ENCODE measurements at regions not wholly inside any gene's neighbourhood (a gene's known extent, or its start where the extent isn't known, plus 50 kb on each side); places are given as distances from the start of the nearest gene placed in this dataset.

GRCh38 chr2:104158191-104158590 is 695.7 kb upstream of the POU3F3 start:
- H3K4me1 ChIP-seq: no peaks in the 10 kb centered on the region
- TF ChIP-seq CTCF (IDR thresholded peaks at IDR 0.05 in 8 of 11, conservative IDR thresholded peaks at IDR 0.05 in 3 of 11): no peak
- TF ChIP-seq POLR2A (IDR thresholded peaks at IDR 0.05): no peak
- DNase-seq: no peak
- no peak overlapping the region for H3K27ac ChIP-seq
- no peaks in the 10 kb centered on the region for H3K27me3 ChIP-seq (replicated peaks in 1 of 7)
- WGBS, 5 donors: 87 to 92% (median 88%) methylated on average over 4 of the region's 4 CpGs
- H3K9me3 ChIP-seq: no peaks in the 10 kb centered on the region
- intact Hi-C loops (cut with DNase I; ENCODE audit: low total_unique reads): no loop called here
- no peaks in the 10 kb centered on the region for H3K36me3 ChIP-seq
- no peak overlapping the region for H3K4me3 ChIP-seq

- Histone ChIP-seq H3K27me3 (replicated peaks in 1 of 7) (no peaks in the 10 kb centered on the region), H3K27ac (no peak overlapping the region), H3K9me3 (no peaks in the 10 kb centered on the region), H3K36me3 (no peaks in the 10 kb centered on the region), H3K4me1 (no peaks in the 10 kb centered on the region), H3K4me3 (no peak overlapping the region)
- TF ChIP-seq POLR2AphosphoS5 (IDR thresholded peaks at IDR 0.05) (no peak), CTCF (IDR thresholded peaks at IDR 0.05 in 8 of 11, conservative IDR thresholded peaks at IDR 0.05 in 3 of 11) (no peak), POLR2A (IDR thresholded peaks at IDR 0.05) (no peak)
- intact Hi-C loops (cut with DNase I; ENCODE audit: low total_unique reads): no loop called here
- no peak for DNase-seq
- WGBS, 5 donors: 66 to 86% (median 76%) methylated on average over 2 of the region's 2 CpGs
Measured at GRCh38 chr2:104163611-104164130, 690.2 kb upstream of the POU3F3 start.

- intact Hi-C loops (cut with DNase I; ENCODE audit: low total_unique reads): no loop called here
Measured at GRCh38 chr2:104164721-104165252, 689.1 kb upstream of the POU3F3 start.

GRCh38 chr2:104177179-104177578 is 676.7 kb upstream of the POU3F3 start:
- intact Hi-C loops (cut with DNase I; ENCODE audit: low total_unique reads): no loop called here

More at GRCh38 chr2:104164721-104165252, 689.1 kb upstream of the POU3F3 start:
- no peaks in the 10 kb centered on the region for H3K27me3 ChIP-seq (replicated peaks in 1 of 7)
- no peak overlapping the region for H3K27ac ChIP-seq
- H3K36me3 ChIP-seq: no peaks in the 10 kb centered on the region
- no peak for DNase-seq
- TF ChIP-seq CTCF (IDR thresholded peaks at IDR 0.05 in 8 of 11, conservative IDR thresholded peaks at IDR 0.05 in 3 of 11) (no peak), POLR2A (IDR thresholded peaks at IDR 0.05) (no peak), POLR2AphosphoS5 (IDR thresholded peaks at IDR 0.05) (no peak)
- no peak overlapping the region for H3K4me3 ChIP-seq
- H3K4me1 ChIP-seq: no peaks in the 10 kb centered on the region
- no peaks in the 10 kb centered on the region for H3K9me3 ChIP-seq
- WGBS, 5 donors: 86 to 90% (median 87%) methylated on average over 7 of the region's 7 CpGs

More at GRCh38 chr2:104177179-104177578, 676.7 kb upstream of the POU3F3 start:
- no peaks in the 10 kb centered on the region for H3K36me3 ChIP-seq
- H3K27me3 ChIP-seq (replicated peaks in 1 of 7): no peaks in the 10 kb centered on the region
- no peak overlapping the region for H3K4me3 ChIP-seq
- DNase-seq: no peak
- TF ChIP-seq POLR2AphosphoS5 (IDR thresholded peaks at IDR 0.05): no peak
- no peak for TF ChIP-seq CTCF (IDR thresholded peaks at IDR 0.05 in 8 of 11, conservative IDR thresholded peaks at IDR 0.05 in 3 of 11)
- no peak for TF ChIP-seq POLR2A (IDR thresholded peaks at IDR 0.05)
- peaks cover 0 to 45% (median 35%) of the 10 kb centered on the region in 8 donors for H3K9me3 ChIP-seq
- WGBS, 5 donors: 81 to 95% (median 88%) methylated on average over 1 of the region's 1 CpG
- no peaks in the 10 kb centered on the region for H3K4me1 ChIP-seq
- no peak overlapping the region for H3K27ac ChIP-seq

All from spleen (tissue), 11 donors.